AG04450 (cell line): ENCODE measurements at regions not wholly inside any gene's neighbourhood (a gene's known extent, or its start where the extent isn't known, plus 50 kb on each side); places are given as distances from the start of the nearest gene placed in this dataset.

ENCODE experiments used
- CTCF ChIA-PET: fragments of 300-600, 350-600 bp; formaldehyde crosslinking; extraction: SDS; loops from one replicate; lab custom pipeline; 2022; ENCODE audit warnings: antibody characterized with exemption, inconsistent platforms; lab: Charles Lee
- POLR2A ChIA-PET: fragments of 350-600 bp; formaldehyde crosslinking; extraction: SDS; loops from one replicate; lab custom pipeline; 2021; ENCODE audit warnings: antibody characterized with exemption, inconsistent platforms; lab: Yijun Ruan, JAX
- DNase-seq: peaks from one replicate; pipeline ENCODE4 v3.0.0-alpha.2; 2011; ENCODE audit warnings: low read depth, low spot score
- H3K27ac ChIP-seq: one replicate; pipeline ENCODE4 v1.5.1; 2012; ENCODE audit warnings: low read depth, low read length, control low read depth
- H3K27me3 ChIP-seq: one replicate; pipeline ENCODE4 v1.6.0; 2012; ENCODE audit warnings: low read length; ENCODE audit not compliant: control insufficient read depth, insufficient read depth
- H3K4me3 ChIP-seq: 2 replicates; pipeline ENCODE4 v1.5.1; 2011; ENCODE audit warnings: mild to moderate bottlenecking, low read depth, low read length, control low read depth
- H3K9me3 ChIP-seq: 2 replicates; pipeline ENCODE4 v1.5.1; 2012; ENCODE audit warnings: low read length; ENCODE audit not compliant: control insufficient read depth, insufficient read depth
- TF ChIP-seq, protein P1 (sequence below): IDR thresholded peaks from 2 replicates; pipeline ENCODE4 v1.5.1; 2011; ENCODE audit warnings: low read depth, low read length, control low read depth, inconsistent platforms

DNA sequence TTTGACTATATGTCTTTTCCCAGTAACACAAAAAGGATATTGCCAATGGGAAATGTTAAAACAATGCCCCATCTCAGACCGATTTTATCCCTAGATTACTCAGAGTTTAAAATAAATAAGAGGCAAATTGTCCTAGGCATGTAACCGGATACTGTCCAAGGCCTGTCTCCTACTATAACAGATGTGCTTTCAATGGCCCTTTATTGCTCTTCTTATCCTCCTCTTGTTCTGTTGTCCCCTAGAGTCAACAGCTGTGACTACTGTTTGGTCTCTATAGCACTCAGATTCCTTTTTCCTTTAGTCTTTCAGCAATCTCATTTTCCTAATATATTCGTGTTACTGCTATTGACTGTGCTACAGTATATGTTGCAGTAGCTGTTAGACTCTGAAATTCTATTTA is 66.8 kb upstream of the PLS3 start:
- Histone ChIP-seq H3K27ac (no peak overlapping the region), H3K27me3 (no peaks in the 10 kb centered on the region), H3K9me3 (no peaks in the 10 kb centered on the region), H3K4me3 (no peak overlapping the region)
- TF ChIP-seq, protein P1, sequence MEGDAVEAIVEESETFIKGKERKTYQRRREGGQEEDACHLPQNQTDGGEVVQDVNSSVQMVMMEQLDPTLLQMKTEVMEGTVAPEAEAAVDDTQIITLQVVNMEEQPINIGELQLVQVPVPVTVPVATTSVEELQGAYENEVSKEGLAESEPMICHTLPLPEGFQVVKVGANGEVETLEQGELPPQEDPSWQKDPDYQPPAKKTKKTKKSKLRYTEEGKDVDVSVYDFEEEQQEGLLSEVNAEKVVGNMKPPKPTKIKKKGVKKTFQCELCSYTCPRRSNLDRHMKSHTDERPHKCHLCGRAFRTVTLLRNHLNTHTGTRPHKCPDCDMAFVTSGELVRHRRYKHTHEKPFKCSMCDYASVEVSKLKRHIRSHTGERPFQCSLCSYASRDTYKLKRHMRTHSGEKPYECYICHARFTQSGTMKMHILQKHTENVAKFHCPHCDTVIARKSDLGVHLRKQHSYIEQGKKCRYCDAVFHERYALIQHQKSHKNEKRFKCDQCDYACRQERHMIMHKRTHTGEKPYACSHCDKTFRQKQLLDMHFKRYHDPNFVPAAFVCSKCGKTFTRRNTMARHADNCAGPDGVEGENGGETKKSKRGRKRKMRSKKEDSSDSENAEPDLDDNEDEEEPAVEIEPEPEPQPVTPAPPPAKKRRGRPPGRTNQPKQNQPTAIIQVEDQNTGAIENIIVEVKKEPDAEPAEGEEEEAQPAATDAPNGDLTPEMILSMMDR, result no peak
- CTCF ChIA-PET, result no interaction called here
- POLR2A ChIA-PET, result no interaction called here
- DNase-seq, result no peak

- Histone ChIP-seq H3K27ac (no peak overlapping the region), H3K4me3 (no peak overlapping the region), H3K9me3 (no peaks in the 10 kb centered on the region), H3K27me3 (no peaks in the 10 kb centered on the region)
- CTCF ChIA-PET, result no interaction called here
- POLR2A ChIA-PET, result no interaction called here
- DNase-seq, result no peak
- TF ChIP-seq, protein P1, result no peak
Observed at GRCh38 chrX:115499112-115499805, 61.7 kb upstream of the PLS3 start.

DNA sequence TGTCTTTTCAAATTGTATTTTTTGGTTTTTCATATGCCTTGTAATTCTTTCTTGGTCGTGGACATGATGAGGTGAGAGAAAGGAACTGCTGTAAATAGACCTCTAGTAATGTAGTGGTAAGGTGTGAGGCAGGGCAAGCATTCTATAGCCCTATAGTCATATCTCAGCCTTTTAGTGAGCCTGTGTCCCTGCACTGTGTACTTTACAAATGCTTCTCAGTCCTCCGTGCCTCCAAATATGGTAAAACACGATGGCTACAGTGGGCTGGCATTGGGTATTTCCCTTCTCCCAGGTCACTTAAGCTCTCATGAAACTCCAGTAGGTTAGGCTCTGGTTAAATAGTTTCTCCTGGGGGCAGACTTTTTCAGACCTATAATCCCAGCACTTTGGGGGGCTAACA is 57.9 kb upstream of the PLS3 start:
- POLR2A ChIA-PET, result no interaction called here

GRCh38 chrX:115504167-115504566 is 56.8 kb upstream of the PLS3 start:
- POLR2A ChIA-PET, result no interaction called here
- CTCF ChIA-PET, result no interaction called here

More for the DNA sequence above, 57.9 kb upstream of the PLS3 start:
- Histone ChIP-seq H3K27ac (no peak overlapping the region), H3K4me3 (no peak overlapping the region), H3K9me3 (no peaks in the 10 kb centered on the region), H3K27me3 (no peaks in the 10 kb centered on the region)
- CTCF ChIA-PET, result no interaction called here
- no peak for DNase-seq
- TF ChIP-seq, protein P1, result no peak

More at GRCh38 chrX:115504167-115504566, 56.8 kb upstream of the PLS3 start:
- Histone ChIP-seq H3K27me3 (no peaks in the 10 kb centered on the region), H3K4me3 (no peak overlapping the region), H3K27ac (no peak overlapping the region), H3K9me3 (no peaks in the 10 kb centered on the region)
- no peak for DNase-seq
- TF ChIP-seq, protein P1, result no peak
